ENCODE measurements at regions not wholly inside any gene's neighbourhood (a gene's known extent, or its start where the extent isn't known, plus 50 kb on each side); places are given as distances from the start of the nearest gene placed in this dataset.

DNA sequence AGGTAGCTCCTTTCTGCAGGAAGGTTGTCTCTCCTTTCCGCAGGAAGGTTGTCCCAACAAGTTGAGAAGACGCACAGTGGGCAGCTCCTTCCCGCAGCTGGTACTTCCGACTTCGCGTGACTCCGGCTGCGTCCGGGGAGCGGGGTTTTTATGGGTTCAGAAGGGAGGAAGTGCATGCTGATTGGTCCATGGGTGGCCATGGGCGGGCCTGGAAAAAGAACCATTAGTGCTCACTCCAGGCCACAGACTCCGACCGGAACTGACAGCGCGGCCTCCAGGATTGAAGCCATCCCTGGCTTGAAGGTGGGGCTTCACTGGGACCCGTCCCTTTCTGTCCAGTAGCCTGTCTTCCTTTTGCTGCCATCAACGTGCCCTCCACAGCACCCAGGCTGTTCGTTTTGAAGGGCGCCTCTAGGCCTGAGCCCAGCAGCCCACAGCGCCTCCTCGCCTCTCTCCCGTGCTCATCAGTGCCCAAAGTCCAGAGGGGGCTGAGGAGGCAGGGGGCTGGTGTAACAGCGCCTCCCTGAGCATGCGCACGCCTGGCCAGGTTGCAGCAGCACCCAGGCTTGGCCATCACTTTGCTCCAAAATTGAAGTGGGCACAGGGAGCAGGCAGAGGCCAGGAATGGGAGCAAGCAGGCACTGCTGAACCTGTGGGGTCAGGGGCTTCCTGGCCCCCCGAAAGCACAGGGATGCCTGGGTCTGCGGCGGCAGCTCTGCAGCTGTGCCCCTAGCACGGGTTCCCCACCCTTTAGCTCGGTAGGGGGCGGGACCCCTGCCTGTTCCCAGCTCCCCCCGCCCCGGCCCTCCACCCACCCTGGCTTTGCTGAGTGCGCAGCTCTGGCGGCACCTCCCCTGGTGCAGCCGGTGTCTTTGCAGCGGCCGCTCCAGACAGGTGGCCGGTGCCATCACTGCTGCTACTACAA, 330.6 kb upstream of the MCTP2 start:
- Histone ChIP-seq H3K27ac (ENCODE audit: low read depth, low read length) (no peak overlapping the region), H3K56ac (replicated peaks; ENCODE audit: insufficient read length, low read depth, low read length) (no peak overlapping the region), H2AFZ (ENCODE audit: low read length) (peak overlapping the region; percentile 64; the same call in 1 of the 2 replicates), H3K27me3 (replicated peaks in 1 of 4; ENCODE audit: control insufficient read depth in 3 of 4, extremely low read depth in 1 of 4, insufficient read depth in 3 of 4, low read length in 3 of 4) (no peaks in the 10 kb centered on the region), H2BK120ac (replicated peaks; ENCODE audit: low read depth, low read length) (no peak overlapping the region), H2BK5ac (ENCODE audit: low read depth, low read length) (no peak overlapping the region), H3K4me3 (ENCODE audit: extremely low read depth in 1 of 4, insufficient read depth in 2 of 4, low read depth in 3 of 4, low read length in 4 of 4) (no peak overlapping the region), H3K18ac (ENCODE audit: extremely low read depth, low read length) (no peak overlapping the region), H2BK15ac (ENCODE audit: low read length) (no peak overlapping the region), H2AK5ac (ENCODE audit: low read depth, low read length) (no peak overlapping the region), H3K4me2 (ENCODE audit: insufficient read depth in 1 of 2, low read depth in 2 of 2, low read length in 2 of 2) (no peak overlapping the region), H3K79me1 (ENCODE audit: low read depth, low read length) (no peaks in the 10 kb centered on the region), H2BK12ac (ENCODE audit: low read depth, low read length) (no peak overlapping the region), H4K8ac (ENCODE audit: extremely low read depth, insufficient read depth, low read length) (no peak overlapping the region), H3K4me1 (replicated peaks in 1 of 4; ENCODE audit: control insufficient read depth in 3 of 4, insufficient read depth in 4 of 4, low read length in 3 of 4) (no peaks in the 10 kb centered on the region), H3K79me2 (ENCODE audit: control insufficient read depth in 1 of 2, insufficient read depth in 2 of 2, low read length in 2 of 2) (no peaks in the 10 kb centered on the region), H4K5ac (ENCODE audit: insufficient read length, low read depth, low read length) (no peak overlapping the region), H3K4ac (replicated peaks; ENCODE audit: insufficient read length, low read depth, low read length) (no peak overlapping the region), H3K14ac (ENCODE audit: insufficient read length) (no peak overlapping the region), H3K23ac (ENCODE audit: insufficient read length) (no peak overlapping the region), H3K36me3 (ENCODE audit: control insufficient read depth in 2 of 4, insufficient read depth in 4 of 4, low read length in 3 of 4) (no peaks in the 10 kb centered on the region), H4K20me1 (replicated peaks in 1 of 2; ENCODE audit: control insufficient read depth in 1 of 2, insufficient read depth in 2 of 2, low read length in 2 of 2) (no peaks in the 10 kb centered on the region), H2BK20ac (ENCODE audit: low read length) (no peak overlapping the region), H4K91ac (replicated peaks; ENCODE audit: insufficient read length, low read length) (no peak overlapping the region), H3K23me2 (ENCODE audit: low read depth, low read length) (no peaks in the 10 kb centered on the region), H3K9me3 (ENCODE audit: insufficient read depth in 2 of 2, low read depth in 1 of 2, low read length in 1 of 2) (no peaks in the 10 kb centered on the region), H3K9ac (replicated peaks in 1 of 4; ENCODE audit: extremely low read depth in 1 of 4, low read depth in 3 of 4, low read length in 3 of 4) (no peak overlapping the region)
- TF ChIP-seq SP2 (IDR thresholded peaks at IDR 0.05; ENCODE audit: low read length) = no peak
- peak; percentile 75 to 84 for TF ChIP-seq RAD21 (IDR thresholded peaks at IDR 0.05 in 1 of 2, conservative IDR thresholded peaks at IDR 0.05 in 1 of 2; ENCODE audit: low read depth in 2 of 2, low read length in 2 of 2)
- no peak for TF ChIP-seq RBBP5 (IDR thresholded peaks at IDR 0.05; ENCODE audit: borderline replicate concordance, low read depth, low read length)
- no peak for TF ChIP-seq YY1 (IDR thresholded peaks at IDR 0.05; ENCODE audit: low read depth, low read length)
- TF ChIP-seq, protein P1, sequence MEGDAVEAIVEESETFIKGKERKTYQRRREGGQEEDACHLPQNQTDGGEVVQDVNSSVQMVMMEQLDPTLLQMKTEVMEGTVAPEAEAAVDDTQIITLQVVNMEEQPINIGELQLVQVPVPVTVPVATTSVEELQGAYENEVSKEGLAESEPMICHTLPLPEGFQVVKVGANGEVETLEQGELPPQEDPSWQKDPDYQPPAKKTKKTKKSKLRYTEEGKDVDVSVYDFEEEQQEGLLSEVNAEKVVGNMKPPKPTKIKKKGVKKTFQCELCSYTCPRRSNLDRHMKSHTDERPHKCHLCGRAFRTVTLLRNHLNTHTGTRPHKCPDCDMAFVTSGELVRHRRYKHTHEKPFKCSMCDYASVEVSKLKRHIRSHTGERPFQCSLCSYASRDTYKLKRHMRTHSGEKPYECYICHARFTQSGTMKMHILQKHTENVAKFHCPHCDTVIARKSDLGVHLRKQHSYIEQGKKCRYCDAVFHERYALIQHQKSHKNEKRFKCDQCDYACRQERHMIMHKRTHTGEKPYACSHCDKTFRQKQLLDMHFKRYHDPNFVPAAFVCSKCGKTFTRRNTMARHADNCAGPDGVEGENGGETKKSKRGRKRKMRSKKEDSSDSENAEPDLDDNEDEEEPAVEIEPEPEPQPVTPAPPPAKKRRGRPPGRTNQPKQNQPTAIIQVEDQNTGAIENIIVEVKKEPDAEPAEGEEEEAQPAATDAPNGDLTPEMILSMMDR (IDR thresholded peaks at IDR 0.05; ENCODE audit: control extremely low read depth in 1 of 3, insufficient read depth in 1 of 3, low read depth in 1 of 3, low read length in 3 of 3) = peak; percentile 59 to 69 (median 60)
- no peak for TF ChIP-seq SRF (IDR thresholded peaks at IDR 0.05; ENCODE audit: low read depth, low read length)
- peak in 1 of 2 experiments; percentile 13 for DNase-seq (ENCODE audit: low read depth in 1 of 2, low spot score in 2 of 2)
- no peak for FAIRE-seq
- ChIA-PET CTCF (ENCODE audit: partially characterized antibody) (interaction anchor here (0.6 to 1.8 kb wide), 11 partner anchors 10 to 813 kb away, joined by 3 to 5 read pairs (median 4); no protein-coding TSS in a partner anchor), POLR2A (ENCODE audit: partially characterized antibody) (interaction anchor here (0.6 kb wide), 1 partner anchor 19 kb away, joined by 3 read pairs; no protein-coding TSS in a partner anchor)
- 94% methylated on average over 28 of the region's 39 CpGs; no CpG with 5 or more reads in 1 of the 2 experiments for WGBS, 2 experiments (ENCODE audit: extremely low coverage in 1 of 2, insufficient coverage in 1 of 2, insufficient read length in 1 of 2, insufficient replicate concordance in 2 of 2, low coverage in 1 of 2, low lambda C conversion rate in 2 of 2, missing lambda C conversion rate in 1 of 2)

Data from H1 (cell line).